SK-N-SH treated with all-trans-retinoic acid at 6 μM for 48 hours (cell line): ENCODE measurements at regions not wholly inside any gene's neighbourhood (a gene's known extent, or its start where the extent isn't known, plus 50 kb on each side); places are given as distances from the start of the nearest gene placed in this dataset.

Source experiments
- ARNTL ChIP-seq: fragments of 450-650 bp; formaldehyde crosslinking; IDR thresholded peaks from 2 replicates; pipeline ENCODE4 v1.5.0; 2020; ENCODE audit warnings: low read depth, mild to moderate bottlenecking, moderate library complexity, borderline replicate concordance
- CSDC2 ChIP-seq: fragments of 250-450 bp; sonication (Bioruptor Pico); IDR thresholded peaks from 2 replicates; pipeline ENCODE4 v1.5.0; 2020; ENCODE audit warnings: mild to moderate bottlenecking, moderate library complexity
- RARB ChIP-seq: fragments of 250-450 bp; sonication (Bioruptor Pico); IDR thresholded peaks from 2 replicates; pipeline ENCODE4 v1.8.0; 2021; ENCODE audit warnings: mild to moderate bottlenecking, moderate library complexity
- SNAI2 ChIP-seq: fragments of 250-450 bp; sonication (Bioruptor Pico); IDR thresholded peaks from 2 replicates; pipeline ENCODE4 v1.5.0; 2020; ENCODE audit warnings: mild to moderate bottlenecking, moderate library complexity
- TCF4 ChIP-seq: fragments of 250-450 bp; sonication (Bioruptor Pico); IDR thresholded peaks from 2 replicates; pipeline ENCODE4 v1.8.0; 2021; ENCODE audit warnings: mild to moderate bottlenecking, moderate library complexity, borderline replicate concordance
- ZC3H10 ChIP-seq: fragments of 250-450 bp; sonication (Bioruptor Pico); IDR thresholded peaks from 2 replicates; pipeline ENCODE4 v1.5.1; 2021; ENCODE audit warnings: mild to moderate bottlenecking, moderate library complexity
- ZFP3 ChIP-seq: fragments of 250-450 bp; sonication (Bioruptor Pico); IDR thresholded peaks from 2 replicates; pipeline ENCODE4 v1.5.0; 2020; ENCODE audit warnings: mild to moderate bottlenecking, moderate library complexity
- ZFP30 ChIP-seq: fragments of 450-650 bp; formaldehyde crosslinking; IDR thresholded peaks from 2 replicates; pipeline ENCODE4 v1.5.0; 2022; ENCODE audit warnings: mild to moderate bottlenecking, moderate library complexity
- TF ChIP-seq, protein P1 (sequence below): fragments of 250-450 bp; sonication (Bioruptor Pico); IDR thresholded peaks from 2 replicates; pipeline ENCODE4 v1.5.1; 2021; ENCODE audit warnings: mild to moderate bottlenecking, moderate library complexity
- TF ChIP-seq, protein P2 (sequence below): fragments of 250-450 bp; sonication (Bioruptor Pico); IDR thresholded peaks from 2 replicates; pipeline ENCODE4 v1.5.1; 2020; ENCODE audit warnings: low read depth, mild to moderate bottlenecking, moderate library complexity

DNA sequence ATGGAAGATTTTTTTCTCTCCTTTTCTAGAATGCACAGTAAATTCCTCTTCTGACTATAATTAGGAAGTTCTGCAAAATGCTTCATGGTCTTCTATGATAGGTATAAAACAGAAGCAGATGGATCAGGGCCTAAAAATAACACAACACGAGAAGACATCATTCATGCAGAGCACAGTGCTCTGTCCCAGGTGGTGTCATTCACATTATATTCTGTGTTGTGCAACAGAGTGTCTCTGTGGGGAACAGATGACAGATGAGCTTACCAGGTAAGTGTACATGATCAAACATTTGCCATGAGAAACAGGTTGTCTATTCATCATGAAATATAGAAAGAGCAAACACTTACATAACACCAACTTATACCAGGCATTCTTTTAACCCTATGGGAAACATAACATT, 288.3 kb downstream of the KCTD12 start:
- TF ChIP-seq ZFP30 (CRISPR knock-in tag) = no peak
- TF ChIP-seq ZFP3 = no peak
- TF ChIP-seq ARNTL (CRISPR knock-in tag) = no peak
- TF ChIP-seq, protein P1, sequence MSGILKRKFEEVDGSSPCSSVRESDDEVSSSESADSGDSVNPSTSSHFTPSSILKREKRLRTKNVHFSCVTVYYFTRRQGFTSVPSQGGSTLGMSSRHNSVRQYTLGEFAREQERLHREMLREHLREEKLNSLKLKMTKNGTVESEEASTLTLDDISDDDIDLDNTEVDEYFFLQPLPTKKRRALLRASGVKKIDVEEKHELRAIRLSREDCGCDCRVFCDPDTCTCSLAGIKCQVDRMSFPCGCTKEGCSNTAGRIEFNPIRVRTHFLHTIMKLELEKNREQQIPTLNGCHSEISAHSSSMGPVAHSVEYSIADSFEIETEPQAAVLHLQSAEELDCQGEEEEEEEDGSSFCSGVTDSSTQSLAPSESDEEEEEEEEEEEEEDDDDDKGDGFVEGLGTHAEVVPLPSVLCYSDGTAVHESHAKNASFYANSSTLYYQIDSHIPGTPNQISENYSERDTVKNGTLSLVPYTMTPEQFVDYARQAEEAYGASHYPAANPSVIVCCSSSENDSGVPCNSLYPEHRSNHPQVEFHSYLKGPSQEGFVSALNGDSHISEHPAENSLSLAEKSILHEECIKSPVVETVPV = no peak
- TF ChIP-seq, protein P2, sequence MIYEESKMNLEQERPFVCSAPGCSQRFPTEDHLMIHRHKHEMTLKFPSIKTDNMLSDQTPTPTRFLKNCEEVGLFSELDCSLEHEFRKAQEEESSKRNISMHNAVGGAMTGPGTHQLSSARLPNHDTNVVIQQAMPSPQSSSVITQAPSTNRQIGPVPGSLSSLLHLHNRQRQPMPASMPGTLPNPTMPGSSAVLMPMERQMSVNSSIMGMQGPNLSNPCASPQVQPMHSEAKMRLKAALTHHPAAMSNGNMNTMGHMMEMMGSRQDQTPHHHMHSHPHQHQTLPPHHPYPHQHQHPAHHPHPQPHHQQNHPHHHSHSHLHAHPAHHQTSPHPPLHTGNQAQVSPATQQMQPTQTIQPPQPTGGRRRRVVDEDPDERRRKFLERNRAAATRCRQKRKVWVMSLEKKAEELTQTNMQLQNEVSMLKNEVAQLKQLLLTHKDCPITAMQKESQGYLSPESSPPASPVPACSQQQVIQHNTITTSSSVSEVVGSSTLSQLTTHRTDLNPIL (CRISPR knock-in tag) = no peak
- TF ChIP-seq SNAI2 (CRISPR knock-in tag) = no peak
- TF ChIP-seq CSDC2 (CRISPR knock-in tag) = no peak
- no peak for TF ChIP-seq ZC3H10
- TF ChIP-seq TCF4 = no peak
- TF ChIP-seq RARB = no peak
